HG03064 (cell line): ENCODE measurements at regions not wholly inside any gene's neighbourhood (a gene's known extent, or its start where the extent isn't known, plus 50 kb on each side); places are given as distances from the start of the nearest gene placed in this dataset.
"Not testable (repeated sequence)": the region's sequence is repeated elsewhere in the genome, so short reads cannot be mapped to it uniquely, and the experiment has no call there.

ENCODE experiments used
- ATAC-seq: cut with Tn5 transposase; IDR thresholded peaks from one replicate; pipeline ENCODE4 v1.9.1; 2021; ENCODE audit warnings: low read depth; ENCODE audit not compliant: unreplicated experiment

- ATAC-seq: no peak
Observed at GRCh38 chr6:166253778-166254204, 54.4 kb downstream of the PRR18 start.

GRCh38 chr6:166253281-166253681 lies 54.9 kb downstream of the PRR18 start:
- no peak for ATAC-seq

- ATAC-seq: no peak
Observed at GRCh38 chr6:166252601-166253000, 55.6 kb downstream of the PRR18 start.

GRCh38 chr6:166251655-166252054 lies 56.5 kb downstream of the PRR18 start:
- no peak for ATAC-seq

GRCh38 chr6:166251211-166251610 lies 57.0 kb downstream of the PRR18 start:
- ATAC-seq: no peak

- not testable (repeated sequence) for ATAC-seq
Observed at GRCh38 chr6:166249061-166249785, 59.0 kb downstream of the PRR18 start.

GRCh38 chr6:166245148-166245547 lies 63.0 kb downstream of the PRR18 start:
- ATAC-seq: no peak

- ATAC-seq: peak; percentile 90
Observed at GRCh38 chr6:166244353-166245045, 63.7 kb downstream of the PRR18 start.

GRCh38 chr6:166242888-166243287 lies 65.3 kb downstream of the PRR18 start:
- no peak for ATAC-seq

GRCh38 chr6:166241974-166242373 lies 66.2 kb downstream of the PRR18 start:
- no peak for ATAC-seq

- ATAC-seq: no peak
Observed at GRCh38 chr6:166240889-166241288, 67.3 kb downstream of the PRR18 start.

- no peak for ATAC-seq
Observed at GRCh38 chr6:166237617-166238016, 70.0 kb upstream of the TBXT start.

- ATAC-seq: no peak
Observed at GRCh38 chr6:166236596-166236995, 68.9 kb upstream of the TBXT start.

GRCh38 chr6:166235666-166236292 lies 68.1 kb upstream of the TBXT start:
- no peak for ATAC-seq

- ATAC-seq: not testable (repeated sequence)
Observed at GRCh38 chr6:166231181-166231580, 63.5 kb upstream of the TBXT start.

GRCh38 chr6:166228839-166229528 lies 61.3 kb upstream of the TBXT start:
- ATAC-seq: no peak

- ATAC-seq: no peak
Observed at GRCh38 chr6:166228425-166228824, 60.8 kb upstream of the TBXT start.

GRCh38 chr6:166223079-166223478 lies 55.4 kb upstream of the TBXT start:
- no peak for ATAC-seq

GRCh38 chr6:166222631-166223030 lies 55.0 kb upstream of the TBXT start:
- no peak for ATAC-seq

GRCh38 chr6:166221636-166222035 lies 54.0 kb upstream of the TBXT start:
- no peak for ATAC-seq

- ATAC-seq: no peak
Observed at GRCh38 chr6:166221040-166221439, 53.4 kb upstream of the TBXT start.
